EH (cell line): ENCODE measurements at regions not wholly inside any gene's neighbourhood (a gene's known extent, or its start where the extent isn't known, plus 50 kb on each side); places are given as distances from the start of the nearest gene placed in this dataset.

Experiments used
- DNase-seq: peaks from one replicate; pipeline ENCODE4 v3.0.0-alpha.2; 2015; ENCODE audit warnings: low read depth

DNA sequence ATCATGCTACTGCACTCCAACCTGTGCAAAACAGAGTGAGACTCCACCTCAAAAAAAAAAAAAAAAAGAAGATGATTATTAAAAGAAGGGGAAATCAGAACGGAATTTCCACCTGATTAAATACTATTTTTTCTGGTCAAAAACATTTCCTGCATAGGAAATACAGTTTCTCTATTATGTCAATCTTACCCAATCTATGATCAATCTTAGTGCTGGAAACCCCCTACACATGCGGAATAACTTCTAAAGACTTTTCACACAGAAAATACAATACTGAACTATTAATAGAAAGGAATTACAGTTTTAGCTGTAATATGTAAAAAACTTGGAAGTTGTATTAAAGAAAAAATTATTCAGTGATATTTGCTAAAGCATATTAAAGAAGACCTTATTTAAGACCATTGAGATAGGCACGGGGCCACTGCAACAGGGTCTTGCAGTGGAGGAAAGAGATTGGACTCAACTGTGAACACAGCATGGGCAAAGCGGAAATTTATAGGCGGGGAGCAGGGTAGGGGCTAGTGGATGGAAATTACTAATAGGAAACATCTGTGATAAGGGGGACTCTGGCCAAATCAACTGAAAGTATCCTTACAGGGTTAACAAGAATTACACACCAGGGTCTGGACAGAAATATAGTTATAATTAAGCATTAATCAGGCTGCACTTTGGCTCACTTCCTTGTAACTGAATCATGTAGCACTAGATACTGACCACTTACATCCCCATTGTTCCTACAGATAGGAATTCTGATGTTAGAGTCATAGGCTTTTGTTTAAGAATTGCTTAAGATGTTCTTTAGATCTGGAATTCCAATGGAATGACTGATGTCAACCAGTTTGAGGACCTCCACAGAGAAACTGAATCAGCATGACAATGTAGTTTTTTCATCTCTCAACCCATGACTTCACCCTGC, 411.5 kb upstream of the DDI1 start:
- DNase-seq: peak; percentile 98

DNA sequence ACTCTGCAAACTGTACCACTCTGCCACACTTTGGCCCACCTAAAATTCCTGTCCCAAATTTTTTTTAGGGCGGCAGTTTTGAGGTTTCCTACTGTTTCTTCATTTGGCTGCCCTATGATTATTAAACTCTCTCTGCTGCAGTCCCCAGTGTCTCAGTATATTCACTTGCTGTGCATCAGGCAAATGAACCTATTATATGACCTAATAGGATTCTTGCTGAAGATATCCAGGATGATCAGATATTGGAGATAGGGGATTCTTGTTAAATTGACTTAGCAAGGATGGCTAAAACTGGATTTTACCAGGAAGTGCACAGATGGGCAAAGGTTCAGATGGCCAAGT, 410.8 kb upstream of the DDI1 start:
- no peak for DNase-seq

DNA sequence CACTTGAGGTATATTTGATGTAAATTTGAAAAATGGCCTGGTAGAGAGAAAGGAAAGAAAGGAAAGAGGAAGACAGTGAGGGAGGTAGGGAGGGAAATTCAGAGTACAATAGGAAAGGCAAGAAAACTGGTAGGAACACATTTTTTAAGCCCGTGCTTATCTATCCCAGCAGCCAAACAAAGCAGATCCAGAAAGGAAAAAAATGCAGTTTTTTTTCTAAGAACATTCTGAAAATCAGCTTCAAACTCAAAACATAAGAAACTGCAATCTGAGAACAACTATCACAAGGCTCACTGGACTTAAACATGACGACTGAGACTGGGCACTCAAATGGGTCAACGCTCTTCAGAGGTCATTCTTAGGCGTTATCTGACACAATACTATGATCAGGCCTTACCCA, 408.3 kb upstream of the DDI1 start:
- DNase-seq: no peak

DNA sequence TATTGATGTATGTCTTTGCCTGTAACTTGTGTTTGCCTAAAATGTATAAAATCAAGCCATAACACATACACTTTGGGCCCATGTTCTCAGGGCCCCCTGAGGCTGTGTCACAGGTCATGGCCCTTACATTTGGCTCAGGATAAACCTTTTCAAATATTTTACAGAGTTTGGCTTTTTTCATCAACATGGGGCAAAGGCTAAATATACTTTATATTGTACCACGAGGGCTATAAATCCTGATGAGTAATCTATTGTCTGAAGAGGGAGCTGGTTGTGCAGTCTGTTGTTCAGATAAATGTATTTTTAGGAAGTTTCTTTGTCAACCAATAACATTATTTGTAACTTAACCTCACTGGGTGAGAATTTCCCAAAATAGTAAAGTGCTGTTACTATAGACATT, 404.6 kb upstream of the DDI1 start:
- DNase-seq: peak; percentile 67

DNA sequence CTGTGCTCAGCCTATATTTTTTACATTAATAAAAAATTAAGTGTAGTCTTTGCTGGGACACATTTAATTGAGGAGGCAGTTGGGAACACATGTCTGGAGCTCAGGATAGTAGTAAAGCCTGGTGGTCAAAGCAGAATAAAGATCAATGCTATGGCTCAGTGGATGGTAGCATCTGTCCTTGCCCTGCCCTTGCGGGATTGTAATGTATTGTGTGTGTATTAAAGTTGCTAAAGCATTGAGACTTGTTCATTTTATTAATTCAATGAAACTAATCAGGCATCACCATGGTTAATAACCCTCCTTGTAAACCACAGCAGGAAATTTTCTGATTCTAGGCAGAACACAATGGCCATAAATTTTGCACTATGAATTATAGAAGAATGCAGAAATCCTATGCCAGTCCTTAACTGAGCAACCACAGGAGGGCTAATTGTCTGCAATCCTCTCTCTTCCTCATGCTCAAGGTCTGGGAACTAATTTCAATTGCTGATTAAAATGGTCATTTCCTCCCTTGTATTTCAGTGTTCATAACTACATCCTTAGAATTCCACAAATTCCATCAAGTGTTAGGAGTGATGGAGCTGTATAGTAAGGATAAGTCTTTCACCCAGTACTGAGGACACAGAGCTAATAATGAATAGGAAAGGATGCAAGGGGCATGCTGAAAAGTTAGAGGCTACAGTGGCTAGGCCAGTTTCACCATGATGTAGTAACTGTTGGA, 403.2 kb upstream of the DDI1 start:
- DNase-seq: peak; percentile 97

DNA sequence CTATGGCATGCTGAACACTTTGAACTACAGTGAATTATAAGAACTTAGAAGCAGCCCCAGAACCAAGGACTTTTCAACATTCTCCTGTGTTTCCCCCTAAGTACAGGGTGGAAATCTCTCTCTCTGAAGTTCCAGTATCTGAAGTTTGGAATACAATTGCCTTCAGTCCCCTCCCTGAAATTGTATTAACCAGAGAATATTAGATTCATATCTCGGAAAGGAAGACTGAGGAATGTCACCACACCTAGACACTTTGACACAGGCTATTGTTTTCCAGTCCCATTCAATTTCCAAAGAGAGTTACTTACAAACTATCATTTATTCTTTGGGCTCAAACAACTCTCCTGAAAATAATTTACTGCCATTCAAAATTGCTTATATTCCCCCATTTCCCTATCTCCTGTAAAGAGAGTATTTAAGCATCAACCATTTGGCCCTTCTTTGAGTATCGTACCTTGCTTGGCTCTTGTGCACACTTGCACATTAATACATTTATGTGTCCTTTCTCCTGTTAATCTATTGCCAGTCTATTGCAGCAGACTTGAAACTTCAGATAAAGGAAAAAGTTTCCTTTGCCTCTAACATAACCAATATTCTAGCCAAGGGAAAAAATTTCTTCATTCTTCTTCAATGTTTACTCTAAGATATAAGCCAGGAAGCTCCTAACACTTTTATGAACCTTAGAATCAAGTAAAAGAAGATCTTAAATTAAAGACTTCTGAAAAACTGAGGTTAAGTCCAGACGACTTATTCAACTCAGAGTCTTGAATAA, 402.4 kb upstream of the DDI1 start:
- DNase-seq: peak; percentile 22

DNA sequence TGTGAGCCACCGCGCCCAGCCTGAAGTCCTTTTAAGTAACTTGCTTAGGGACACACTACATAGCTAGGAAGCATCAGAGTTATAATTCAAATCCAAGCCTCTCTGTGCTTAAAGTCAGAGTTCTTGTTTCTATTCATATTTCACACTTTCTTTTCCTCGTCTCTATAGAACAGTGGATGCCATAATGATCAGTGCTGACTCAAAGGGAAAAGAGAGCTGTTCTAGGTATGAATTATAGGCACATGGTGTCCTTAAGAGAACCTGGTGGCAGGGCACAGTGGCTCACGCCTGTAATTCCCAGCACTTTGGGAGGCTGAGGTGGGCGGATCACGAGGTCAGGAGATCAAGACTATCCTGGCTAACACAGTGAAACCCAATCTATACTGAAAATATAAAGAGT, 400.2 kb upstream of the DDI1 start:
- no peak for DNase-seq

DNA sequence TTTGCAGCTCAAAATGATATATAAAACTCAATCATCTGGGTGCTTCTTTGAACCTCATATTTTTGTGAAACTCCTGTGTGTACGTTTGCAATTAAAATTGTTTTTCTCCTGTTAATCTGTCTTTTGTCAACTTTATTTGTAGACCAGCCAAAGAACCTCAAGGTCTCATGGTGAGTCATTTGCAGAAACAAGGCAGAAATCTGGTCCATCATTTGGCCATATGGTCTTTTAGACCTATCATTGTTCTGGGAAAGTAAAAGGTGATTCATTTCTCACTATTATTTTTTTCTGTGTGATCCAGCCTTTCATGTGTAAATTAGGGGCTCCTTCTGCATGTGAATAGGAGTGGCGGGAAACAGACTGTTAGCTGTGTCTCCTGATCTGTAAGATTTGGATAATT, 399.1 kb upstream of the DDI1 start:
- peak; percentile 55 for DNase-seq

DNA sequence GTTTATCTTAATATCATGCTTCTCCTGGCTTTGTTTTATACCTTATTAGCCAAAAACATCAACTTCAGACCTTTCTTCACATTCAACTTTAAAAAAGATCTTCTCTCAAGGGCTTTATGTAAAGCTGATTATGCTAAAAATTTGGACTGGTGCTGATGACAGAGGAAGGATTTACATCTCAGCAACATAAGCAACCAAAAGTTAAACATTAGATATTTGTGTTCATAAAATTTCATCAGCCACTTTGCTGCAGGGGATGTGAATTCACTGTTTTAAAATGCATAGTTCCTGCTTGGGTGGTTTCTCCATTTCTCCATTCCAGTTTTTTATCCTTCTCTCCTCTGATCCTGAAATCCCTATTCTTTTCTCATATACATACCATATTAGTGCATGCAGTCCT, 398.6 kb upstream of the DDI1 start:
- DNase-seq: peak; percentile 41

DNA sequence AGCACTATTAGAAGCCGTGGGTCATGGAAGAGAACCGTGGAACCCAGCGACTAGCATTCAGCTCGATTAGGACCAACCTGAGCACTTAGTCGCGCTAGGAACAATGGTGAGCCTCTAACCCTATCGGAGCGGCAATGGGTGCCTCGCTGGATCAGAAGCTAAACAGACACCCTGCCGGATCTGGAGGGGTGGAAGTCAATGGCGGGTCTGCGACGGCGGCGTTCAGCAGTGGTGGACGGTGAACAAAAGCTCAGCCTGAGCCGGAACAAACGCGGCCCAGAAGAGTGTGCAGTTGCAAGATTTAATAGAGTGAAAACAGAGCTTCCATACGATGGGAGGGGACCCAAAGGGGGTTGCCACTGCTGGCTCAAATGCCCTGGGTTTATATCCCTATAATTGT, 391.8 kb upstream of the DDI1 start:
- no peak for DNase-seq

DNA sequence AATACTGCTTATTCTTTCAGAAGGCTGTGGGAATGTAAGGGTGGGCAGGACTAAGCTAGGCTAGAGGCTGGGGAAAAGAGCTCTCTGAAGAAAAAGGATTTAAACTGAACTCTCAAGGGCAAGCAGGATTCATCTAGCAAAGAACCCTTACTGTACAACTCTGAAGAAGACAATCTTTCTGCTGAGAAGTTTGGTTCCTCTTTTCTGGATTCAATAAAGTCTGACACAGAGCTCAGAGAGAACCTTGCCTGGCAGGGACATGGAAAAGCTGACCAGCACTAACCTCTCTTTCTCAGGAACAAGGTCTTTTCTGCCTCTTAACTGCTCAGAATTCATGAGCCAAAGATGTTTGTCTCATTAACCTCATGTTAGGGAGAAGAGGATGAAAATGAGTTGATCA, 388.4 kb upstream of the DDI1 start:
- no peak for DNase-seq

DNA sequence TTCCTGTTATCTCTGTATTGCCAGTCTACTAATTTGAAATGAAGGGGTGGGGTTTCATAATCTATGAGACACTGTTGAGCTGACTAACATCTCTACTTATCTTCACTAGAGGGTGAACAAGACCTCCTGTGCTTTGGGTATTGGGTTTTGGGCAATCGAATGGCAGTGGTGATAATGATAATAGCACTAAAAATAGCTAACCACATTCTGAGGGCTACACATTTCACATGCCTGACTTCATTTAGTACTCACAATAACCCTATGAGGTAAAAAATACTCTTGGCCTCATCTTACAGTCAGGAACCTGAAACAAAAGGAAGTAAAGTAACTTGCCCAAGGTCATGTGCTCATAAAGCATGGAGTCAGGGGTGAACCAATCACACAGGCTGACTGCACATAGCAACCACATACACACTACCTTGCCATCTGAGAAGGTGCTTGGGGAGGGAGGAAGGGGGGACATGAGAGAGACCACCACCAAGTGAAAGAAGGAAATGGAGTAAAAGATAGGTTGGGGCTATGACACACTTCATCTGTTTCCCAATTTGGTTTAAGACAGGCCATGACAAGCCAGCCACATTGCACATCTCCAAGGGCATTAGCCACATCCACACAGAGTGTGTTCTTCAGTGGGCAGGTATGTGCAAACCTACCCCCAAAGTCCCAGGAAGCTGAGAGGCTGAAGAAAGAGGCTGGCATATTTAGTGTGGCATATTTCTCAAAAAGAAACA, 387.6 kb upstream of the DDI1 start:
- DNase-seq: peak; percentile 73

DNA sequence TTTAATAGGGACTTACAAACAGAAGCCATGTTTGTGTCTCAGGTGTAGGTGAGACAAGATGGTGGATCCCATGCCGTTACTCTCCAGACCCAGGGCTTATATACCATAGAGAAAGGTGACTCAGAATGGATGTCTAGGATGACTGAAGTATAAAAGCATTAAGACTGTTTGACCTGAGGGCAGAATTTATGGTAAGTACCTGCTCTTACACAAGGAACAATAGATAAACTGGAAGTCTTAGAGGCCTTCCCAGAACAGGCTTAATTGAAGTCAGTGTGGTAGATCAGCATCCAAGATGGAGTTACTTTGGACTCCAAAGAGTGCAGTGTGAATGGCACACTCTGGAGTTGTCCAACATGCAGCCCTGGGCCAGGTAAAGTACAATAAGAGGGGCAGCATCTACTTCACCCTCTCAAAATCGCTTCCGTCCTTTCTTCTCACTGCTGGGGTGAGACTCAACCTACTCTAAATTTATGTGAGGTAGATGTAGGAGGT, 387.0 kb upstream of the DDI1 start:
- no peak for DNase-seq

DNA sequence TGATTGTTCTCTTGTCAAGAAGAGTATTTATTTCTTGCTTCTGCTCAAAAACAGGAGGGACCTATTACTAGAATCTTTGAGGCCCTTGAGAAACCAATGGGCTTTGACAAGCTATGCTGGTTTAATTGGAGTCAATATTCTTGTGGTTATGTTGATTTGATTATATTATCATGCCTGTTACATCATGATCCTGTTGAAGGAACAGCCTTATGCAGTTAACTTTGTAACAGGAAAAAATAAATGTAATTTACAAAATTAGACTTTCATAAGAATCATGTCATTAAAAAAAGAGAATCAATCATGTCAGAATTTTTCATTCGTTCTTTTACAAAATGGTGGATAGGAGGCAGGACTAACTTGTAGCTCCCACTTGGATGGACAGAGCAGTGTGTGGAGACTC, 386.1 kb upstream of the DDI1 start:
- DNase-seq: no peak

DNA sequence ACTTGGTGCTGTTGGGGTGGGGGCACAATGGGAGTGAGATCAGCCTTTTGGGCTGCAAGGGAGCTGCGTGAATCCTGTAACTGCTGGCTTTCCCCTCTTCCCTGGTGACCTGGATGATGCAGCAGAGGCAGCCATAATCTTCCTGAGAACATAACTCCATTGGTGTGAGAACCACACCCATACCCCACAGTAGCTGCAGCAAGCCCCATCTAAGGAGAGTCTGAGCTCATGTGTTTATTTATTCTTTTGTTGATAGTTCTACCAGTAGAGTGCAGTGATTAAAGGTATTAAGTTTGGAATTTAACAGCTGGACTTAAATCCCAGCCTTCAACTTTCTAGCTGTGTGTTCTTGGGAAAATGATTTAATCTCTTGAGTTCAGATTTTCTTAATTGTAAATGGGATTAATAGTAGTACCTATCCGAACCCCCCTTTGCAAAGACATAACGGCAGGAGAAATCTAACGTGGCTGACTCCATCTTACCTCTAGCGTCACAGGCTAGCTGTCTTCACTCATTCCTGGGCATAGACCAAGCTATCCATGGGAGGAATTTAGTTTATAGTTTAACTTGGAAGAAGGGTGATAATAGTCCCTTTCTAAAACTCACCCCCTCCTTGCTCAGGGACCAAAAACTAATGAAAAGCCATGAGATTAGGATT, 385.0 kb upstream of the DDI1 start:
- no peak for DNase-seq

DNA sequence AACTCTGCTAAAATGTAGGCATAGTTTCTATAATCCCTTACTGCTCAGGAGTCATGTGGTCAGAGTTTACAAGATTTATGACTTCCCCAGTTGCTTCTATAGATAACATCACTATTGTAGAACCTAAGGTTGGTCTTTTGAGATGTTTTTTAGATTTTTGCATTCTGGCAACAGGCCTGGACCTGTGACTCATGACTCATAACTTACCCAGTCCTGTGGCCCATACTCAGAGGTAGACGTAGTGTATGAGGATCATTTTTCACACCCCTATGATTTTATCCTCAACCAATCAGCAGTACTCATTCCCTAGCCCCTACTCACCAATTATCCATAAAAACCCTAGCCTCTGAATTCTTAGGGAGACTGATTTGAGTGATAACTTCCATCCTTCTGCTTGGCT, 384.4 kb upstream of the DDI1 start:
- DNase-seq: peak; percentile 91

DNA sequence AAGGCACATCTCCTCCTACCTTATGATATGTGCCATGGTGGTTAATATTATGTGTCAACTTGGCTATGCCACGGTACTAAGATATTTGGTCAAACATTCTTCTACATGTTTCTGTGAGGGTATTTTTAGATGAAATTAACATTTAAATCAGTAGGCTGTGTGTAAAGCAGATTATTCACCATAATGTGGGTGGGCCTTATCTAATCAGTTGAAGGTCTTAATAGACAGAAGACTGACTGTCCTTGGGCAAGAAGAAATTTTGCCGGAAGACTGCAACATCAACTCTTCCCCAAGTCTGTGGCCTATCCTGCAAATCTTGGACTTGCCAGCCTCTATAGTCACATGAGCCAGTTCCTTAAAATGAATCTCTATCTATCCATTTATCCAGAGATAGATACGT, 380.1 kb upstream of the DDI1 start:
- DNase-seq: no peak

DNA sequence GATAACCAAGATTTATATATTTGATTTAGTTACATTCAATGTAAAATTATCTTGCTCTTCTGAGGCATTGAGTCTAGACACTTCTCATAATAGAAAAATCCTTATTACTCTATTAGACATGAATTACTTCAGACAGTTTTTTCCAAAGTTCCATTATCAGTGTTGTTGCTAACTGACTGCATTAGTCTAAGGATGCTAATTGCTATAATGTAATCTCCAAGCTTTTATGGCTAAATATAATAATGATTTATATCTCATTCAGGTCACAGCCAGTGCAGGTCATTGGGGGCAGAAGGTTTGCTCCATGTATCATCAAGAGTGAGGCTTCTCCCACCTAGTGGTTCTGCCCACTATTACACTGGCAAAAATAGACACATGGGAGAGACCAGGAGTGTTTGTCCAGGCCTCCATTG, 377.2 kb upstream of the DDI1 start:
- DNase-seq: peak; percentile 50

DNA sequence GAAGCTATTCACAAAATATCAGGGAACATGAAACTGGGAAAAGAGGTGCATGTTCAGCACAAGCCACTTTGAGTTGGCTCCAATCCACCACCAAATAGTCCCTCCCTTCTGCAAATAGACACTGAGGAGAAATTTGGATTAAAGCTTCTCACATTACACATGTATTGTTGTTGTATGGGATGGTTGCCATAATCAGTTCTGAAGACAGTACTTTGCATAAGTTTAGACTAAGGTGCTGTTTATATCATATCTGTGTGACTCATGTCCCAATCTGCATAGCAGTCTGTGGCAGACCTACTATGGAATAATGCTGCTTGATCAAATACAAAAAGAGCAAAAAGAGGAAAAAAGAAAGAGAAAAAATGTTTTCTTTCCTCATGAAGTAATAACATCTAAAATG, 376.7 kb upstream of the DDI1 start:
- DNase-seq: no peak

DNA sequence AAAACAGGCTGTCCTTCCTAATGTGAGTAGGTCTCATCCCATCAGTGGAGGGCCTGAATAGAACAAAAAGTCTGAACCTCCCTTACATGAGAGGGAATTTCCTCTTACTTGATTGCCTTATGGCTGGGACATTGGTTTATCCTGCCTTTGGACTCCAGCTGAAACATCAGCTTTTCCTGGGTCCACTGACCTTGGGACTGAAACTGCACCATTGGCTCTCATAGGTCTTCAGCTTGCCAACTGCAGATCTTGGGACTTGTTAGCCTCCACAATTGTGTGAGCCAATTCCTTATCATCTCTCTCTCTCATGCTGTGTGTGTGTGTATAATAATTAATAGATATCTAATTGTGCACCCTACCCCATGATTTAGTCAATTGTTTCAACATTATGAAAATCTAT, 375.3 kb upstream of the DDI1 start:
- DNase-seq: no peak

DNA sequence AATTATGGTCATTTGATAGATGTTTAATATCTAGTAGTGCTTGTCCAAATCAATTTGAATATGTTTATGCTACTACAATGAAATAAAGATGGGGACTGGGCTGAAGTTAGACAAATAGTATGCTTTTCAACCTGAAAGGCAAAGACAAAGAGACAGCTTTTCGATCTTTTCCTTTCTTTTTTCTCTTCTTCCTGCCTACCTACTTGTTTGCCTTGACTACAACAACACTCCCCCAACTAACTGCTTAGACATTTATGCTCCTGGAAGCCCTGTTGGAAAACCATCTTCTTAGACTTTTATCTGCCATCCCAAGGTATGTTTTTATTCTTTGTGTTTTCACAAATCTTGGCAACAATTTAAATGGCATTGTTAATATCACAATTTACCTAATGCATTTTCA, 374.4 kb upstream of the DDI1 start:
- DNase-seq: no peak
